K562 (cell line): ENCODE measurements at regions not wholly inside any gene's neighbourhood (a gene's known extent, or its start where the extent isn't known, plus 50 kb on each side); places are given as distances from the start of the nearest gene placed in this dataset.

Experiments used
- CBX3 ChIP-seq, 2 experiments: IDR thresholded peaks; 1 replicate in 1 of 2; 2 replicates in 1 of 2; pipeline ENCODE4 v1.6.1; 2012; ENCODE audit warnings: inconsistent platforms in 2 of 2, low read length in 2 of 2, borderline replicate concordance in 1 of 2, control low read depth in 1 of 2
- MTA3 ChIP-seq: fragments of 450-650 bp; formaldehyde crosslinking; IDR thresholded peaks from 2 replicates; pipeline ENCODE4 v1.6.1; 2017; ENCODE audit warnings: mild to moderate bottlenecking, borderline replicate concordance
- POLR2AphosphoS5 ChIP-seq: IDR thresholded peaks from 2 replicates; pipeline ENCODE4 v1.6.1; 2011; ENCODE audit warnings: mild to moderate bottlenecking, low read depth, low read length, moderate library complexity; ENCODE audit not compliant: control insufficient read depth, insufficient read depth
- SP1 ChIP-seq: sonication (generic); formaldehyde crosslinking; IDR thresholded peaks from 2 replicates; pipeline ENCODE4 v1.8.1; 2022; ENCODE audit warnings: mild to moderate bottlenecking, missing genetic modification reagents
- TEAD2 ChIP-seq: fragments of 450-650 bp; IDR thresholded peaks from 2 replicates; pipeline ENCODE4 v1.6.1; 2016; ENCODE audit warnings: missing genetic modification characterization, control low read depth, missing compliant biosample characterization
- TF ChIP-seq, protein P1 (sequence below), 3 experiments: IDR thresholded peaks in 2 of 3; conservative IDR thresholded peaks in 1 of 3; 2 replicates each; pipeline ENCODE4 v1.5.1; 2011 to 2012; ENCODE audit warnings: low read length in 3 of 3, mild to moderate bottlenecking in 3 of 3, control low read depth in 2 of 3, improper control_type of control experiment in 1 of 3, inconsistent platforms in 1 of 3, low read depth in 1 of 3, mixed read lengths in 1 of 3, moderate library complexity in 1 of 3; ENCODE audit not compliant: insufficient read depth in 2 of 3
- TF ChIP-seq, protein P2 (sequence below), 2 experiments: fragments of 450-650 bp; conservative IDR thresholded peaks; 2 replicates each; pipeline ENCODE4 v1.6.1; 2017; ENCODE audit warnings: mild to moderate bottlenecking in 2 of 2, moderate library complexity in 2 of 2

DNA sequence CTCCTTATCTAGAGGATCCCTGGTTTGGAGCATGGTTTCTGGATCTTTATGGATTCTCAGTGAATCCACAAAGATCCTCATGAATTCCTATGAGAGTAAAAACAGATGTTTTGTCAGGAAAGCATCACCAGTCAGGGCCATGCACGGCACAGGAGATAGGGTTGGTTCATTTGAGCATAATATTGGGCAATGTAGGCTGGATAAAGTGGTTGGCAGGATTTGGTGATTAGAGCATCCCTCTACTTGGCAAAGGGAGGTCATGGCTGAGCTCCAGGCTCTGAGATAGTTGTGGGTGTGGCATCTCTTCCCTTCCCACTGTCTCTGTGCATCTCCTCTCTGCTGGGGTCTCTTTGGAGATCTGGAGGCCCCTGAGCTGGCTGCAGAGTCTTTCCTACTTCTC, 149.8 kb downstream of the DACT1 start:
- TF ChIP-seq, protein P1, sequence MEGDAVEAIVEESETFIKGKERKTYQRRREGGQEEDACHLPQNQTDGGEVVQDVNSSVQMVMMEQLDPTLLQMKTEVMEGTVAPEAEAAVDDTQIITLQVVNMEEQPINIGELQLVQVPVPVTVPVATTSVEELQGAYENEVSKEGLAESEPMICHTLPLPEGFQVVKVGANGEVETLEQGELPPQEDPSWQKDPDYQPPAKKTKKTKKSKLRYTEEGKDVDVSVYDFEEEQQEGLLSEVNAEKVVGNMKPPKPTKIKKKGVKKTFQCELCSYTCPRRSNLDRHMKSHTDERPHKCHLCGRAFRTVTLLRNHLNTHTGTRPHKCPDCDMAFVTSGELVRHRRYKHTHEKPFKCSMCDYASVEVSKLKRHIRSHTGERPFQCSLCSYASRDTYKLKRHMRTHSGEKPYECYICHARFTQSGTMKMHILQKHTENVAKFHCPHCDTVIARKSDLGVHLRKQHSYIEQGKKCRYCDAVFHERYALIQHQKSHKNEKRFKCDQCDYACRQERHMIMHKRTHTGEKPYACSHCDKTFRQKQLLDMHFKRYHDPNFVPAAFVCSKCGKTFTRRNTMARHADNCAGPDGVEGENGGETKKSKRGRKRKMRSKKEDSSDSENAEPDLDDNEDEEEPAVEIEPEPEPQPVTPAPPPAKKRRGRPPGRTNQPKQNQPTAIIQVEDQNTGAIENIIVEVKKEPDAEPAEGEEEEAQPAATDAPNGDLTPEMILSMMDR (IDR thresholded peaks at IDR 0.05 in 2 of 3, conservative IDR thresholded peaks at IDR 0.05 in 1 of 3; ENCODE audit: insufficient read depth in 2 of 3, low read depth in 1 of 3, low read length in 3 of 3) = no peak
- TF ChIP-seq CBX3 (IDR thresholded peaks at IDR 0.05; ENCODE audit: borderline replicate concordance in 1 of 2, low read length in 2 of 2) (no peak), SP1 (no peak), MTA3 (no peak), TEAD2 (tag) (no peak), POLR2AphosphoS5 (no peak)
- TF ChIP-seq, protein P2, sequence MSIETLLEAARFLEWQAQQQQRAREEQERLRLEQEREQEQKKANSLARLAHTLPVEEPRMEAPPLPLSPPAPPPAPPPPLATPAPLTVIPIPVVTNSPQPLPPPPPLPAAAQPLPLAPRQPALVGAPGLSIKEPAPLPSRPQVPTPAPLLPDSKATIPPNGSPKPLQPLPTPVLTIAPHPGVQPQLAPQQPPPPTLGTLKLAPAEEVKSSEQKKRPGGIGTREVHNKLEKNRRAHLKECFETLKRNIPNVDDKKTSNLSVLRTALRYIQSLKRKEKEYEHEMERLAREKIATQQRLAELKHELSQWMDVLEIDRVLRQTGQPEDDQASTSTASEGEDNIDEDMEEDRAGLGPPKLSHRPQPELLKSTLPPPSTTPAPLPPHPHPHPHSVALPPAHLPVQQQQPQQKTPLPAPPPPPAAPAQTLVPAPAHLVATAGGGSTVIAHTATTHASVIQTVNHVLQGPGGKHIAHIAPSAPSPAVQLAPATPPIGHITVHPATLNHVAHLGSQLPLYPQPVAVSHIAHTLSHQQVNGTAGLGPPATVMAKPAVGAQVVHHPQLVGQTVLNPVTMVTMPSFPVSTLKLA (conservative IDR thresholded peaks at IDR 0.05) = no peak
